H1 (cell line): ENCODE measurements at regions not wholly inside any gene's neighbourhood (a gene's known extent, or its start where the extent isn't known, plus 50 kb on each side); places are given as distances from the start of the nearest gene placed in this dataset.

Experiments used
- CTCF ChIA-PET: fragments of 300-600 bp; sonication (Branson Sonifier 250); formaldehyde crosslinking; loops from one replicate; lab custom pipeline; 2021; ENCODE audit not compliant: partially characterized antibody; lab: Charles Lee
- POLR2A ChIA-PET: fragments of 300-600 bp; sonication (Branson Sonifier 250); formaldehyde crosslinking; loops from one replicate; lab custom pipeline; 2021; ENCODE audit warnings: inconsistent platforms; ENCODE audit not compliant: partially characterized antibody; lab: Charles Lee
- DNase-seq, 2 experiments: peaks; one replicate each; pipeline versions ENCODE4 v3.0.0 to v3.0.0-alpha.2; 2010 to 2022; ENCODE audit warnings: low spot score in 2 of 2, low read depth in 1 of 2, mixed read lengths in 1 of 2
- FAIRE-seq: peaks from 2 replicates; lab custom pipeline; 2011; peaks lifted over from hg19 to GRCh38; lab: Jason Lieb, UNC
- H2AFZ ChIP-seq: 2 replicates; pipeline ENCODE4 v1.8.1; 2012; ENCODE audit warnings: low read length, inconsistent platforms
- H2AK5ac ChIP-seq: 2 replicates; pipeline ENCODE4 v1.6.1; 2013; ENCODE audit warnings: low read depth, low read length
- H2BK120ac ChIP-seq: replicated peaks from 2 replicates; pipeline ENCODE3; 2013; ENCODE audit warnings: low read depth, low read length, inconsistent platforms
- H2BK12ac ChIP-seq: 2 replicates; pipeline ENCODE4 v1.6.1; 2013; ENCODE audit warnings: low read depth, low read length
- H2BK15ac ChIP-seq: 2 replicates; pipeline ENCODE4 v1.6.1; 2013; ENCODE audit warnings: low read length
- H2BK20ac ChIP-seq: 2 replicates; pipeline ENCODE4 v1.6.1; 2013; ENCODE audit warnings: low read length
- H2BK5ac ChIP-seq: 2 replicates; pipeline ENCODE4 v1.6.1; 2013; ENCODE audit warnings: low read depth, low read length
- H3K14ac ChIP-seq: 2 replicates; pipeline ENCODE4 v1.6.1; 2013; ENCODE audit warnings: inconsistent platforms; ENCODE audit not compliant: insufficient read length
- H3K18ac ChIP-seq: 2 replicates; pipeline ENCODE4 v1.6.1; 2013; ENCODE audit warnings: low read length; ENCODE audit errors: extremely low read depth
- H3K23ac ChIP-seq: 2 replicates; pipeline ENCODE4 v1.6.1; 2013; ENCODE audit warnings: inconsistent platforms; ENCODE audit not compliant: insufficient read length
- H3K23me2 ChIP-seq: 2 replicates; pipeline ENCODE4 v1.6.1; 2013; ENCODE audit warnings: low read depth, low read length
- H3K27ac ChIP-seq: 2 replicates; pipeline ENCODE4 v1.6.1; 2011; ENCODE audit warnings: low read depth, low read length, inconsistent platforms
- H3K27me3 ChIP-seq, 4 experiments: replicated peaks in 1 of 4; 1 replicate in 1 of 4; 2 replicates in 3 of 4; pipeline versions ENCODE4 v1.6.1 to v1.8.1; 2011 to 2013; ENCODE audit warnings: low read length in 3 of 4, mild to moderate bottlenecking in 3 of 4, inconsistent platforms in 2 of 4, mixed read lengths in 2 of 4, moderate library complexity in 1 of 4; ENCODE audit not compliant: control insufficient read depth in 3 of 4, insufficient read depth in 3 of 4; ENCODE audit errors: extremely low read depth in 1 of 4
- H3K36me3 ChIP-seq, 4 experiments: 2 replicates each; pipeline versions ENCODE4 v1.6.1 to v1.8.1; 2011 to 2013; ENCODE audit warnings: mild to moderate bottlenecking in 4 of 4, low read length in 3 of 4, moderate library complexity in 2 of 4, control low read depth in 1 of 4, inconsistent platforms in 1 of 4; ENCODE audit not compliant: insufficient read depth in 4 of 4, control insufficient read depth in 2 of 4
- H3K4ac ChIP-seq: replicated peaks from 2 replicates; pipeline ENCODE3; 2013; ENCODE audit warnings: low read length, low read depth, mixed read lengths, inconsistent platforms; ENCODE audit not compliant: insufficient read length
- H3K4me1 ChIP-seq, 4 experiments: replicated peaks in 1 of 4; 1 replicate in 1 of 4; 2 replicates in 3 of 4; pipeline versions ENCODE4 v1.6.1 to v1.8.1; 2011 to 2013; ENCODE audit warnings: low read length in 3 of 4, inconsistent platforms in 2 of 4, mixed read lengths in 1 of 4; ENCODE audit not compliant: insufficient read depth in 4 of 4, control insufficient read depth in 3 of 4
- H3K4me2 ChIP-seq, 2 experiments: 2 replicates each; pipeline versions ENCODE4 v1.6.1 to v1.8.1; 2011 to 2013; ENCODE audit warnings: low read depth in 2 of 2, low read length in 2 of 2, control low read depth in 1 of 2, inconsistent platforms in 1 of 2, mild to moderate bottlenecking in 1 of 2; ENCODE audit not compliant: insufficient read depth in 1 of 2
- H3K4me3 ChIP-seq, 4 experiments: fragments of 200-600, 300-600 bp in 1 of 4; sonication (generic), shearing (Covaris generic), sonication (Bioruptor Twin) in 1 of 4; 2 replicates each; pipeline versions ENCODE4 v1.5.1 to v1.8.1; 2011 to 2016; ENCODE audit warnings: low read length in 4 of 4, low read depth in 3 of 4, control low read depth in 2 of 4, inconsistent platforms in 2 of 4, mild to moderate bottlenecking in 2 of 4, mixed read lengths in 1 of 4, moderate library complexity in 1 of 4; ENCODE audit not compliant: insufficient read depth in 2 of 4; ENCODE audit errors: extremely low read depth in 1 of 4
- H3K56ac ChIP-seq: replicated peaks from 2 replicates; pipeline ENCODE3; 2013; ENCODE audit warnings: low read depth, mild to moderate bottlenecking, mixed read lengths, low read length, inconsistent platforms; ENCODE audit not compliant: insufficient read length
- H3K79me1 ChIP-seq: 2 replicates; pipeline ENCODE4 v1.6.1; 2013; ENCODE audit warnings: low read depth, low read length, control low read depth
- H3K79me2 ChIP-seq, 2 experiments: 2 replicates each; pipeline versions ENCODE4 v1.6.1 to v1.8.1; 2012 to 2013; ENCODE audit warnings: low read length in 2 of 2, mild to moderate bottlenecking in 2 of 2, inconsistent platforms in 1 of 2; ENCODE audit not compliant: insufficient read depth in 2 of 2, control insufficient read depth in 1 of 2
- H3K9ac ChIP-seq, 4 experiments: replicated peaks in 1 of 4; 1 replicate in 1 of 4; 2 replicates in 3 of 4; pipeline versions ENCODE4 v1.6.1 to v1.8.1; 2011 to 2013; ENCODE audit warnings: low read depth in 3 of 4, low read length in 3 of 4, control low read depth in 2 of 4, mild to moderate bottlenecking in 2 of 4, moderate library complexity in 2 of 4, inconsistent platforms in 1 of 4; ENCODE audit errors: extremely low read depth in 1 of 4
- H3K9me3 ChIP-seq, 2 experiments: 2 replicates each; pipeline versions ENCODE4 v1.6.1 to v1.8.1; 2012 to 2013; ENCODE audit warnings: mild to moderate bottlenecking in 2 of 2, moderate library complexity in 2 of 2, control low read depth in 1 of 2, inconsistent platforms in 1 of 2, low read depth in 1 of 2, low read length in 1 of 2, mixed read lengths in 1 of 2; ENCODE audit not compliant: insufficient read depth in 2 of 2
- H4K20me1 ChIP-seq, 2 experiments: replicated peaks in 1 of 2; 2 replicates each; pipeline versions ENCODE3 to v1.8.1; 2011 to 2013; ENCODE audit warnings: inconsistent platforms in 2 of 2, low read length in 2 of 2, mild to moderate bottlenecking in 1 of 2; ENCODE audit not compliant: insufficient read depth in 2 of 2, control insufficient read depth in 1 of 2
- H4K5ac ChIP-seq: 2 replicates; pipeline ENCODE4 v1.6.1; 2013; ENCODE audit warnings: low read length, low read depth, mixed read lengths, inconsistent platforms; ENCODE audit not compliant: insufficient read length
- H4K8ac ChIP-seq: 2 replicates; pipeline ENCODE4 v1.8.0; 2013; ENCODE audit warnings: mild to moderate bottlenecking, moderate library complexity, low read length, inconsistent platforms; ENCODE audit not compliant: insufficient read depth; ENCODE audit errors: extremely low read depth
- H4K91ac ChIP-seq: replicated peaks from 2 replicates; pipeline ENCODE3; 2013; ENCODE audit warnings: low read length, mixed read lengths, inconsistent platforms; ENCODE audit not compliant: insufficient read length
- ASH2L ChIP-seq: fragments of 200-600, 300-600 bp; sonication (generic); IDR thresholded peaks from one replicate; pipeline ENCODE4 v1.7.1; 2017; ENCODE audit warnings: low read length
- BCL11A ChIP-seq, 2 experiments: IDR thresholded peaks; one replicate each; pipeline ENCODE4 v1.6.1; 2011; ENCODE audit warnings: low read depth in 2 of 2, low read length in 2 of 2, mild to moderate bottlenecking in 2 of 2
- CHD1 ChIP-seq: IDR thresholded peaks from 2 replicates; pipeline ENCODE4 v1.6.1; 2012; ENCODE audit warnings: low read depth, low read length, improper control_type of control experiment
- CTBP2 ChIP-seq: IDR thresholded peaks from 2 replicates; pipeline ENCODE4 v1.7.0; 2011; ENCODE audit warnings: borderline replicate concordance, mild to moderate bottlenecking, moderate library complexity, mixed read lengths, low read length; ENCODE audit not compliant: insufficient read depth, insufficient read length
- EP300 ChIP-seq, 2 experiments: IDR thresholded peaks; 1 replicate in 1 of 2; 2 replicates in 1 of 2; pipeline ENCODE4 v1.6.1; 2011 to 2012; ENCODE audit warnings: low read depth in 2 of 2, low read length in 2 of 2, mild to moderate bottlenecking in 2 of 2, borderline replicate concordance in 1 of 2, inconsistent platforms in 1 of 2, moderate library complexity in 1 of 2
- GTF2F1 ChIP-seq: IDR thresholded peaks from 2 replicates; pipeline ENCODE4 v1.6.1; 2012; ENCODE audit warnings: low read depth, low read length, improper control_type of control experiment, borderline replicate concordance
- POLR2AphosphoS5 ChIP-seq: IDR thresholded peaks from 2 replicates; pipeline ENCODE4 v1.6.1; 2011; ENCODE audit warnings: low read depth, low read length
- SP2 ChIP-seq: IDR thresholded peaks from 2 replicates; pipeline ENCODE4 v1.6.1; 2012; ENCODE audit warnings: mild to moderate bottlenecking, low read length, inconsistent platforms
- SP4 ChIP-seq: IDR thresholded peaks from 2 replicates; pipeline ENCODE4 v1.6.1; 2012; ENCODE audit warnings: low read length, inconsistent platforms
- SRF ChIP-seq: IDR thresholded peaks from 2 replicates; pipeline ENCODE4 v1.6.1; 2011; ENCODE audit warnings: mild to moderate bottlenecking, low read depth, low read length, moderate library complexity
- SUZ12 ChIP-seq: fragments of 200-600 bp; sonication (generic); IDR thresholded peaks from 2 replicates; pipeline ENCODE4 v1.6.1; 2012; ENCODE audit warnings: mild to moderate bottlenecking, inconsistent platforms, low read length, moderate library complexity, mixed read lengths
- TAF1 ChIP-seq: IDR thresholded peaks from 2 replicates; pipeline ENCODE4 v1.6.1; 2011; ENCODE audit warnings: mild to moderate bottlenecking, low read depth, low read length
- WGBS, 2 experiments: shearing (Covaris generic) in 1 of 2; methylation state at CpG; one replicate each; pipeline versions ENCODE4 v1.1.6 to v1.1.7; 2013 to 2015; ENCODE audit warnings: low lambda C conversion rate in 2 of 2, mixed read lengths in 2 of 2, inconsistent platforms in 1 of 2, low coverage in 1 of 2, missing lambda C conversion rate in 1 of 2; ENCODE audit not compliant: insufficient replicate concordance in 2 of 2, insufficient coverage in 1 of 2, insufficient read length in 1 of 2; ENCODE audit errors: extremely low coverage in 1 of 2, missing lambda C conversion rate in 1 of 2; 5-methylcytosine and 5-hydroxymethylcytosine counted together

DNA sequence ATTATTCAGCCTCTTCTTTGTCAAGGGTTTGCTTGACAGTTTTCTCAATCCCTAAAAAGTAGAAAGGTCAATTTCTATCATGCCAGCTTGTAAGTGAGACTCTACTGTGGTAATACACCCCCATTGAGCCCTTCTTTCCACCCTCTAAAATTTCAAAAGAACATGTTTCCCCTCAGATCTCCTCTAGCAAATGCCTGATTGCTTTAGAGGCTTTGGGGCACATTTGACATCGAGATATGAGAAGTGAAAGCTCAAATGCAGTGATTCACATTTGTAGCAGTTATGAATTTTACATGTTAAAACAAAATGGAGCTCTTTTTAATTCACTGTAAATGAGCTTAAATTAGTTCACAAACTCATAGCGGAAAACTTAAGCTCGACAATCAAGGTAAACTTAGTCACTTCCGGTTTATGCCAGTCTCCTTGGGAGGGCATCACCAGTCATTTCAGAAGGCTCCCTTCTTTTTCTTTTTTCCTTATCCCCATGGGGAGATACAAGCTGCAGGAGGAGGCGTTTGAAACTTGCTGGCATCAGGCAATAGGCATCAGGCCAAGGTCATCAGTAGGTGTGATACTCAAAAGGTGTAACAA, 55.3 kb upstream of the ADO start:
- CTCF ChIA-PET = interaction anchor here (0.9 to 1.6 kb wide), 3 partner anchors 20 to 138 kb away, joined by 3 to 5 read pairs (median 3); no protein-coding TSS in a partner anchor
- Histone ChIP-seq H3K27ac (no peak overlapping the region), H2BK12ac (no peak overlapping the region), H3K18ac (no peak overlapping the region), H3K79me1 (no peaks in the 10 kb centered on the region), H4K91ac (no peak overlapping the region), H3K4ac (no peak overlapping the region), H4K8ac (no peak overlapping the region), H2BK120ac (no peak overlapping the region), H3K56ac (no peak overlapping the region), H3K23ac (no peak overlapping the region), H3K36me3 (no peaks in the 10 kb centered on the region), H3K79me2 (no peaks in the 10 kb centered on the region), H3K14ac (no peak overlapping the region), H4K5ac (no peak overlapping the region), H3K4me1 (no peaks in the 10 kb centered on the region), H2BK15ac (no peak overlapping the region), H3K9ac (no peak overlapping the region), H3K23me2 (no peaks in the 10 kb centered on the region), H3K27me3 (no peaks in the 10 kb centered on the region), H2AK5ac (no peak overlapping the region), H4K20me1 (no peaks in the 10 kb centered on the region), H2BK20ac (no peak overlapping the region), H2BK5ac (no peak overlapping the region), H3K4me2 (no peak overlapping the region), H3K9me3 (no peaks in the 10 kb centered on the region), H3K4me3 (no peak overlapping the region), H2AFZ (0 out of 2 replicates have a peak overlapping the region, but pooled peaks have one; percentile 53)
- WGBS, 2 experiments = 88% methylated on average over 5 of the region's 5 CpGs; no CpG with 5 or more reads in 1 of the 2 experiments
- TF ChIP-seq SRF = no peak
- no peak for TF ChIP-seq CHD1
- no peak for TF ChIP-seq SP2
- TF ChIP-seq TAF1 = no peak
- TF ChIP-seq BCL11A (IDR thresholded peaks at IDR 0.05; ENCODE audit: low read depth in 2 of 2, low read length in 2 of 2) = no peak
- TF ChIP-seq CTBP2 = no peak
- no peak for TF ChIP-seq GTF2F1
- TF ChIP-seq EP300 (IDR thresholded peaks at IDR 0.05; ENCODE audit: borderline replicate concordance in 1 of 2, low read depth in 2 of 2, low read length in 2 of 2) = no peak
- no peak for TF ChIP-seq POLR2AphosphoS5
- no peak for TF ChIP-seq SUZ12
- no peak for TF ChIP-seq ASH2L
- TF ChIP-seq SP4 = no peak
- no peak for DNase-seq
- POLR2A ChIA-PET = no interaction called here
- no peak for FAIRE-seq
